GM04504 (cell line): ENCODE measurements at regions not wholly inside any gene's neighbourhood (a gene's known extent, or its start where the extent isn't known, plus 50 kb on each side); places are given as distances from the start of the nearest gene placed in this dataset.

Experiments
- DNase-seq: peaks from one replicate; pipeline ENCODE4 v3.0.0-alpha.2; 2012; ENCODE audit warnings: low read depth

DNA sequence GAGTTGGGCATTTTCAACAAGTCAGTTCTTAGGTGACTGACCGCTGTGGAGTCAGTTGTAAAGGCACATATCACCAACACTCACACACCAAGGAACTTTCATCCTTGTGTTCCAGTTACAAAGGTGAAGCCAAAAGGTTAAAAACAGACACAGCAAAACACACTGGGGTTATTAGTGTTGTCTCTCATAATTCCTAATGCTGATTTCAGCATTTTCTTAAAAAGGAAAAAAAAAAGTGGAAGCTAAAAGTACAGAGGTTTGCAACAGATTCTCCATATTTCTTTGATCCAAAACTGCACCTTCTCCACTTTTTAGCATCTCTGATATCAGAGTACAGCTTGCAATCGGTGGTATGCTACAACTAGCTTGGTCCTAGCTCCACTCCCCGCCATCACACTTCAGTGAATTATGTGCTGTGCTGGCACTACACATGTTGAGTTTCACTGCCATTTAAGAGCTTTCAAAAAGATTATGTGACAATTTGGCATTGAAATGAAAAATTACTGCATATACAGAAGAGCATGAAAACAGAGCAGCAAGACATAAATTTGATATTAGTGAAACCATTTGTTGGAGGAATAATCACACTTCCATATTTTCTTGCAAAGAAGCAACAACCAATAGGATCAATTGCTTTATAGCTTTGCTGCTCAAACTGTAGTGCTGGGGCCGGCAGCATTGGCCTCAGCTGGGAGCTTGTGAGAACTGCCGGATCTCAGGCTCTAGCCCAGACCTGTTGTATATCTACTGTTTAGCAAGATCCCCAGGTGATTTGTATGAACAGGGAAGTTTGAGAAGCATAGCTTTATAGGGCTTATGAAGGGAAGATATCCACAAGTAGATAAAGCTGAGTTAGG is 62.3 kb upstream of the DAPL1 start:
- DNase-seq: no peak

DNA sequence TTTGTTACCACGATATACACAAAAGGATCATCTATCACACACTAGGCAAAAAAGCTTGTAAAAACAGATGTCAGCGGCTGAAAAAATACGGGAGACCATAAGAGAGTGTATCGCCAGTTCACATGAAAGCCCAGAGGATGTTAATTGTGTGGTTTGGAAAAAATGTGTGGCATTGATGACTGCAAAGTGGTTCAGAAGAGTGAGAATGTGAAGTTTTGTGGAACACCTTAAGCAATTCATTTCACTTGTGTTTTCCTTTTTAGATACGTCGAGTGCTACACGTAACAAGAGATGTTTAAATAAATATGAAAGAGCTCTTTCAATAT is 61.7 kb upstream of the DAPL1 start:
- DNase-seq: no peak

DNA sequence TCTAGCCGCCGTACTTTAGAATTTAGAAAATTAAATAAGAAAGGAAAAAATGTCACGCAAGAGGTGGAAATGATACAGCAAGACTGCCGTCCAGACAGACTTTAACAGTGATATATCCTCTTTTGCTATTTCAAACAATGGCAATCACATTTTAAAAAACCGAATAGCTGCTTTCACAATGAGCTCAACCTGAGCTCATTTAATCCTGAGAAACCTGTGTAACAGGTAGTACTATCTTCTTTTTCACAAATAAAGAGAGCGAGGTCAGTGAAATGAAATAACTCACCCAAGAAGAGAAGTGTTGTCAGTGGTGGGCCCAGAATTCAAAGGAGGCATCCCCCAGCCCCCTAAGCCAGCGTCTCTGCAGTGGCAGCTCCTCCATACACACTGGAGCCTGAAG is 60.7 kb upstream of the DAPL1 start:
- no peak for DNase-seq

DNA sequence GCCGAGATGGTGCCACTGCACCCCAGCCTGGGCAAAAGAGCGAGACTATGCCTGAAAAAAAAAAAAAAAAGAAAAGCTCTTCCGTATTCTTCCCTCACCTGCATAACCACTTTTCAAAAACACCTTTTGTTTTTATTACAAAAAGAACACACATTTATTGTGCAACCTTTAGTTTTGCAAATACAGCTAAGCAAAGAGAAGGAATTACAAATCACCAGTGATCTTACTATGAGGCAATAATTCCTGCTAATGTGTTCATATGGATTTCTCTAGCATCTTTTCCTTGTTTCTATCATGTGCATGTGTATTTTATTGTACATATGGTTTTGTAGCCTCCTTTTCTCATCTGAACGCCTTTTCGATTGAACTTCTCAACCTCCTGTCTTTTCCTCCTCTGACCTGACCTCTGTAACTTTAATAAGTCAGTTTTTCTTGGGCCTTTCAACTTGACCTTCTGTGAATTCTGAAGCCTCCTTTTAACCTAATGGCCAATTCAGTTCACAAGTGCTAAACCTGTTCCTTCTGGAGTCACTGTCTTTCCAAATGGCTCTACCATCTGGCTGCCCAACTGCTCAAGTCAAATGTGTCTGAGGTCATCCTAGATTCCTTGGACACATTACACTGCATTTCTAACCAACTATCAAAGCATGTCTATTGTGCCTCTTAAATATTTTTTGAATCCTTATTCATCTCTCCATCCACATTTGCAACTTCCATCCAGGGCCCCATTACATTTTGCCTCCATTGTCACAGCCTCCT is 59.1 kb upstream of the DAPL1 start:
- no peak for DNase-seq

DNA sequence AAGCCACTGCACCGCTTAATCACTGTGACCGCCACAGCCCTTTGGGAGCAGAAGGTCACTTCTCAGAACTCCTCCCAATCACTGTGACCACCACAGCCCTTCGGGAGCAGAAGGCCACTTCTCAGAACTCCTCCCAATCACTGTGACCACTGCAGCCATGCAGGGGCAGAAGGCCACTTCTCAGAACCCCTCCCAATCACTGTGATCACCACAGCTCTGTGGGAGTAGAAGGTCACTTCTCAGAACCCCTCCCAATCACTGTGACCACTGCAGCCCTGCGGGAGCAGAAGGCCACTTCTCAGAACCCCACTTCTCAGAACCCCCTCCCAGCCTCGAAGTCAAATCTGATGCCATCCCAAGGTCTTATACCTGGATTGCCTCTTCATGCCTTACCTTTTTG is 56.8 kb upstream of the DAPL1 start:
- DNase-seq: no peak

DNA sequence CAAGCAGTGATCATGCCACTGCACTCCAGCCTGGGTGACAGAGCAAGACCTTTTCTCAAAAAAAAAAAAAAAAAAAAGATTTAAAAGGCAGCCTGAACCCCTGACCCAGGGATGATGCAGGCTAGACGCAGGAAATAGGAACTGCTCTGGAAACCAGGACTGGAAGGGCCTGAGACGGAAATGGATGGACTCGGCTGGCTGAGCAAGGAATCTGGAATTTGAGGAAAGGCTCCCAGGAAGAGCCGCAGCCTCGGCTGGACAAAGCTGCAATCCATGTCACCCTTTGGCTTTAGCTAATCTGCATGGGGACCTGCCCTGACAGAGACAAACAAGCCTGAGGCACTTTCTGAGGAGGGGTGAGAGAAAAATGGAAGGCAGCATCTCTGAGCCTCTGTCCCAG is 55.0 kb upstream of the DAPL1 start:
- DNase-seq: no peak

DNA sequence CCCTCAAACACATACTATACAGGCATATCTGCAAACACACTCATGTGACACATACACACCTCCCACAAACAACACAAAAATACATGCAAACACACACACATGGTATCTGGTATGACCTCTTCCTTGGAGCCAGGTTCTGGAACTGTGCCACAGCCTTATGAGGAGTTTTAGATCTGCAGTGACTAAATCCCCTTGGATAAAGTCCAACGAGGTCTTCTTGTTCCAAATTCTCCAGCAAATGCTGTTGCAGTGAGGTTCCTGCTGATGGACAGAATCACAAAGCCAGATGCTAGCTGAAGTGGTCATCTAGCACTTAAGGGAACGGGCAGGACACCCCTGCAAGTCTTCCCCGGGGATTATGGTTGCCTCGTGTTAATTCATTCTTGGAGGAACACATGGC is 54.5 kb upstream of the DAPL1 start:
- DNase-seq: peak; percentile 28

DNA sequence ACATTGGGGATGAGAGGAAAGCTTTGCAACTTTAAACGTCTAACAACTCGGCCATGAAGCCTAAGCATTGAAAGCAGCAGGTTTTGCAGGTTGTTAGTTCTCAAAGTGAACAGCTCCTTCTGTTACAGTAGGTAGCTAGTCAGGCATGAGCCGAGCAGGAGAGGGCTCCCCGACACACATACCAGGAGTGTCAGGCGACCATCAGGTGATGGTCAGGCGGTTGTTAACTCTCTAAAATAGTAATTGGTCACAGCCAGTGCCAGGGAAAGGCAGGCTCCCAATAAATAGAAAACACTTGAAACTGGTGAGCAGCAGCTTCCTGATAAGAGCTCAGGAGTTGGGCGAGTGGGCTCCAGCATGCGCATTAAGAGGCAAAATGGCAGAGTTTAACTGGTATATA is 53.5 kb upstream of the DAPL1 start:
- no peak for DNase-seq

DNA sequence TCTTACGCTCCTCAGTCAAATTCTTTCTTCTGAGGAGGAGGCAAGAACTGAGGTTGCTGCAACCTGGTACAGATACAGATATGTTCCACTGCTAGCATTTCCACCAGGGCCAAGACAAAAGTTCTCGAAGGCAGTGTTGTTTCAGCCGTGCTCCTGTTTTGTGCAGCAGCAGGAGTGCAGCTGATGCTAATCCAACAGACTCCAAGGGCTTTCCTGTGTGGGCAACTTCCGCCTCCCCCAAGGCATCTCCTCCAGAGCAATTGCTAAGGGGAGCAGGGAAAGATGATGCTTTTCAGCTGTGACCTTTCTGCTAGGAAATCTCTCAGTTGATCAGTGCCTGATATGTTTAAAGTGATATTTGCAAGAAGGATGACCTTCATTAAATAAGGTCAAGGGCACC is 52.6 kb upstream of the DAPL1 start:
- no peak for DNase-seq

DNA sequence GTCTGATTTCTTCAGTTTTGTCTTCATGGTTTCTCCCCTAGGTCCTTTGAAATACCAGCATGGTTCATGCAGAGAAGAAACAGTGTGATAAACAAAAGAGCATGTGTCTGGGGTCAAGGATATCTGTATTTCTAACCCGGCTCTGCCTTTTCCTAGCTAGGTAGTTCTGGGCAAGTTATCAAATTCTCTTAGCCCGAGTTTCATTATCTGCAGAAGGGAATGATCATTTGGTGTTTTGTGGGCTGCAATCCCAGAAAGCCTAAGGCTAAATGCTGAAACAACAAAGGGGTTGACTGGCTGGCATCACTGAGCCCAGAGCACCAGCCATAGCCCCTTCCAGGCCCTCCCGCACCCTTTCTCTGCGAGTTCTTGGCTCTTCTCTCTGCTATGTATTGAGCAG is 51.7 kb upstream of the DAPL1 start:
- DNase-seq: no peak

DNA sequence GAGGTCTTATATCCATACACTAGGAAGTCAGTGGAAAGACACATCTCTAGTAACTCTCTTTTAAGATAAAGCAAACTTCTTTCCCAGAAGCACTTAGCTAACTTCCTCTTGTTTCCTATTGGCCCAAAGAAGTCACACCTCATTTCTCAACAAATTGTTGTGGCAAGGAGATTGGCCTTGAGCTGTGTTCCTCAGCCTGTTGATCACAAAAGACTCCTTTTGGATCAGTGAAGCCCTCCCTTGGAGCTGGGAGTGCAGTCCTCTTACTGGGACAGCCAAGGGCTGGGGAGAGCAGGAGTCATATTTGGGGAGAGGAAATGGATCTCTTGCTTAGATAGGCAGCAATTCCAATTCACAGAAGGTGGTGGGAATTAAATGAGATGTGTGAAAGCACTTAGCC is 51.2 kb upstream of the DAPL1 start:
- no peak for DNase-seq

DNA sequence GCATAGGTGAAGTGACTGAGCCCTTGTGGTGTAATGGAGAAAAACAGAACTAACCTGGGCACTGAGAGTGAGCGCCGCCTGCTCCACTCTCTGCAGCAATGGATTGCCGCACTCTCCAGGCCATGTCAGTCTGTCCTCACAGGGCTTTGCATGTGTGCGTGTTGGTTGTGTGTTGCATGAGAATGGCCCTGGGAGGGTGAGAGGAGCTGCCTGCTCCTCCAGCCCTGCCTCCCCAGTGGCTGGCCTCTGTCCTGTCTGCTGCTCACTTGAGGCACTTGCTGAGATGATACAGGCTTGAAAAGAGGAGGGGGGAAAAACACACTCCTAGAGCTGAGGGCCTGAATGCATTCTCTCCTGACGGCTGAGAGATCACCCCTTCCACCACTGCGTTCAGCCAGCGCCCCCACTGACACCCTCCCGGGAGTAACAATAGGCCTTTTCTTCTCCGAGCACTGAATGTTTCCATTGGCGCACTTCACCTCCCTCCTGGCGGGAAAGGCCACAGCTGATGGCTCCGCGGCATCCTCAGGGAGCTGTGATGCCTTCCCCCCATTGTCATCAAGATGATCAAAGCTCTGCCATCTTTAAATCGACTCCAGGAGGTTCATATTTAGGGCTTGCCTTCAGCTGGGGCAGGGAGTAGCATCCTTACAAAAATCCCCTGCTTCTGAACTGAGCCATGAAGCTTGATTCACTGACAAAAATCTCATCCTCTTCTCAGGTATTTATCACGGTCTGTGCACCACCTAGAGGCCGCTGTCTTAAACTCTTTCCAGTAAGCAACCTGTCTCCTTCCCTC is 49.9 kb upstream of the DAPL1 start:
- DNase-seq: peak; percentile 23
